ENCODE measurements at regions not wholly inside any gene's neighbourhood (a gene's known extent, or its start where the extent isn't known, plus 50 kb on each side); places are given as distances from the start of the nearest gene placed in this dataset.

GRCh38 chr4:12852338-12853307 lies 631.5 kb downstream of the RAB28 start:
- no peak overlapping the region for H3K9ac ChIP-seq (ENCODE audit: low read depth, low read length)
- WGBS = 60% methylated on average over 8 of the region's 8 CpGs
- peaks cover 5% of the 10 kb centered on the region for H3K4me1 ChIP-seq (ENCODE audit: insufficient read depth, low read length)
- no peaks in the 10 kb centered on the region for H3K9me3 ChIP-seq (ENCODE audit: insufficient read depth, low read depth, low read length)
- H3K27me3 ChIP-seq (ENCODE audit: insufficient read depth, low read length) = no peaks in the 10 kb centered on the region
- no peaks in the 10 kb centered on the region for H3K36me3 ChIP-seq (ENCODE audit: insufficient read depth, low read length)
- H3K27ac ChIP-seq (ENCODE audit: low read depth, low read length) = no peak overlapping the region
- H3K4me3 ChIP-seq (ENCODE audit: low read length) = no peak overlapping the region

- WGBS = 69% methylated on average over 3 of the region's 4 CpGs
- H3K4me3 ChIP-seq (ENCODE audit: low read length) = no peak overlapping the region
- no peak overlapping the region for H3K27ac ChIP-seq (ENCODE audit: low read depth, low read length)
- H3K9me3 ChIP-seq (ENCODE audit: insufficient read depth, low read depth, low read length) = no peaks in the 10 kb centered on the region
- no peaks in the 10 kb centered on the region for H3K36me3 ChIP-seq (ENCODE audit: insufficient read depth, low read length)
- H3K4me1 ChIP-seq (ENCODE audit: insufficient read depth, low read length) = peaks cover 11% of the 10 kb centered on the region
- no peak overlapping the region for H3K9ac ChIP-seq (ENCODE audit: low read depth, low read length)
- H3K27me3 ChIP-seq (ENCODE audit: insufficient read depth, low read length) = no peaks in the 10 kb centered on the region
These were observed 637.8 kb downstream of the RAB28 start for GRCh38 chr4:12846368-12846767.

GRCh38 chr4:12844141-12844540 lies 640.0 kb downstream of the RAB28 start:
- WGBS = 100% methylated on average over 2 of the region's 2 CpGs
- Histone ChIP-seq H3K36me3 (ENCODE audit: insufficient read depth, low read length) (no peaks in the 10 kb centered on the region), H3K9me3 (ENCODE audit: insufficient read depth, low read depth, low read length) (no peaks in the 10 kb centered on the region), H3K4me3 (ENCODE audit: low read length) (no peak overlapping the region), H3K27me3 (ENCODE audit: insufficient read depth, low read length) (no peaks in the 10 kb centered on the region), H3K27ac (ENCODE audit: low read depth, low read length) (no peak overlapping the region), H3K9ac (ENCODE audit: low read depth, low read length) (no peak overlapping the region), H3K4me1 (ENCODE audit: insufficient read depth, low read length) (peaks cover 11% of the 10 kb centered on the region)

- Histone ChIP-seq H3K9ac (ENCODE audit: low read depth, low read length) (no peak overlapping the region), H3K36me3 (ENCODE audit: insufficient read depth, low read length) (no peaks in the 10 kb centered on the region), H3K27me3 (ENCODE audit: insufficient read depth, low read length) (no peaks in the 10 kb centered on the region), H3K27ac (ENCODE audit: low read depth, low read length) (no peak overlapping the region), H3K4me1 (ENCODE audit: insufficient read depth, low read length) (no peaks in the 10 kb centered on the region), H3K4me3 (ENCODE audit: low read length) (no peak overlapping the region), H3K9me3 (ENCODE audit: insufficient read depth, low read depth, low read length) (no peaks in the 10 kb centered on the region)
- 95% methylated on average over 4 of the region's 5 CpGs for WGBS
These were observed 656.2 kb downstream of the RAB28 start for GRCh38 chr4:12827966-12828365.

GRCh38 chr4:12791536-12791935 lies 692.6 kb downstream of the RAB28 start:
- Histone ChIP-seq H3K36me3 (ENCODE audit: insufficient read depth, low read length) (no peaks in the 10 kb centered on the region), H3K4me1 (ENCODE audit: insufficient read depth, low read length) (no peaks in the 10 kb centered on the region), H3K27me3 (ENCODE audit: insufficient read depth, low read length) (no peaks in the 10 kb centered on the region), H3K27ac (ENCODE audit: low read depth, low read length) (no peak overlapping the region), H3K9me3 (ENCODE audit: insufficient read depth, low read depth, low read length) (no peaks in the 10 kb centered on the region), H3K4me3 (ENCODE audit: low read length) (no peak overlapping the region), H3K9ac (ENCODE audit: low read depth, low read length) (no peak overlapping the region)
- WGBS = 94% methylated on average over 4 of the region's 4 CpGs

GRCh38 chr4:12787261-12787660 lies 696.9 kb downstream of the RAB28 start:
- Histone ChIP-seq H3K9me3 (ENCODE audit: insufficient read depth, low read depth, low read length) (no peaks in the 10 kb centered on the region), H3K4me1 (ENCODE audit: insufficient read depth, low read length) (no peaks in the 10 kb centered on the region), H3K27me3 (ENCODE audit: insufficient read depth, low read length) (no peaks in the 10 kb centered on the region), H3K27ac (ENCODE audit: low read depth, low read length) (no peak overlapping the region), H3K36me3 (ENCODE audit: insufficient read depth, low read length) (no peaks in the 10 kb centered on the region), H3K9ac (ENCODE audit: low read depth, low read length) (no peak overlapping the region), H3K4me3 (ENCODE audit: low read length) (no peak overlapping the region)
- 93% methylated on average over 1 of the region's 1 CpG for WGBS

GRCh38 chr4:12778706-12779105 lies 705.4 kb downstream of the RAB28 start:
- no peaks in the 10 kb centered on the region for H3K27me3 ChIP-seq (ENCODE audit: insufficient read depth, low read length)
- no peak overlapping the region for H3K9ac ChIP-seq (ENCODE audit: low read depth, low read length)
- 92% methylated on average over 4 of the region's 4 CpGs for WGBS
- no peaks in the 10 kb centered on the region for H3K4me1 ChIP-seq (ENCODE audit: insufficient read depth, low read length)
- no peak overlapping the region for H3K27ac ChIP-seq (ENCODE audit: low read depth, low read length)
- H3K36me3 ChIP-seq (ENCODE audit: insufficient read depth, low read length) = no peaks in the 10 kb centered on the region
- no peak overlapping the region for H3K4me3 ChIP-seq (ENCODE audit: low read length)
- no peaks in the 10 kb centered on the region for H3K9me3 ChIP-seq (ENCODE audit: insufficient read depth, low read depth, low read length)

- Histone ChIP-seq H3K4me3 (ENCODE audit: low read length) (no peak overlapping the region), H3K27ac (ENCODE audit: low read depth, low read length) (no peak overlapping the region), H3K36me3 (ENCODE audit: insufficient read depth, low read length) (no peaks in the 10 kb centered on the region), H3K9ac (ENCODE audit: low read depth, low read length) (no peak overlapping the region), H3K4me1 (ENCODE audit: insufficient read depth, low read length) (no peaks in the 10 kb centered on the region), H3K27me3 (ENCODE audit: insufficient read depth, low read length) (no peaks in the 10 kb centered on the region), H3K9me3 (ENCODE audit: insufficient read depth, low read depth, low read length) (no peaks in the 10 kb centered on the region)
- 100% methylated on average over 2 of the region's 5 CpGs for WGBS
These were observed 705.9 kb downstream of the RAB28 start for GRCh38 chr4:12778191-12778590.

- H3K9me3 ChIP-seq (ENCODE audit: insufficient read depth, low read depth, low read length) = no peaks in the 10 kb centered on the region
- no peak overlapping the region for H3K4me3 ChIP-seq (ENCODE audit: low read length)
- WGBS = 84% methylated on average over 2 of the region's 2 CpGs
- no peak overlapping the region for H3K27ac ChIP-seq (ENCODE audit: low read depth, low read length)
- H3K36me3 ChIP-seq (ENCODE audit: insufficient read depth, low read length) = no peaks in the 10 kb centered on the region
- no peak overlapping the region for H3K9ac ChIP-seq (ENCODE audit: low read depth, low read length)
- H3K27me3 ChIP-seq (ENCODE audit: insufficient read depth, low read length) = no peaks in the 10 kb centered on the region
- no peaks in the 10 kb centered on the region for H3K4me1 ChIP-seq (ENCODE audit: insufficient read depth, low read length)
These were observed 713.8 kb downstream of the RAB28 start for GRCh38 chr4:12770351-12770750.

- Histone ChIP-seq H3K27ac (ENCODE audit: low read depth, low read length) (no peak overlapping the region), H3K9ac (ENCODE audit: low read depth, low read length) (no peak overlapping the region), H3K36me3 (ENCODE audit: insufficient read depth, low read length) (no peaks in the 10 kb centered on the region), H3K4me3 (ENCODE audit: low read length) (no peak overlapping the region), H3K27me3 (ENCODE audit: insufficient read depth, low read length) (no peaks in the 10 kb centered on the region), H3K9me3 (ENCODE audit: insufficient read depth, low read depth, low read length) (no peaks in the 10 kb centered on the region), H3K4me1 (ENCODE audit: insufficient read depth, low read length) (no peaks in the 10 kb centered on the region)
- 94% methylated on average over 2 of the region's 4 CpGs for WGBS
These were observed 722.4 kb downstream of the RAB28 start for GRCh38 chr4:12761694-12762093.

- WGBS = 93% methylated on average over 3 of the region's 5 CpGs
- no peak overlapping the region for H3K4me3 ChIP-seq (ENCODE audit: low read length)
- H3K4me1 ChIP-seq (ENCODE audit: insufficient read depth, low read length) = no peaks in the 10 kb centered on the region
- H3K9ac ChIP-seq (ENCODE audit: low read depth, low read length) = no peak overlapping the region
- no peak overlapping the region for H3K27ac ChIP-seq (ENCODE audit: low read depth, low read length)
- no peaks in the 10 kb centered on the region for H3K27me3 ChIP-seq (ENCODE audit: insufficient read depth, low read length)
- H3K36me3 ChIP-seq (ENCODE audit: insufficient read depth, low read length) = no peaks in the 10 kb centered on the region
- H3K9me3 ChIP-seq (ENCODE audit: insufficient read depth, low read depth, low read length) = 0 out of 2 replicates have a peak, but pooled peaks cover 3% of the 10 kb centered on the region
These were observed 737.0 kb downstream of the RAB28 start for GRCh38 chr4:12747154-12747553.
